Spleen (tissue), 11 donors: ENCODE measurements at regions not wholly inside any gene's neighbourhood (a gene's known extent, or its start where the extent isn't known, plus 50 kb on each side); places are given as distances from the start of the nearest gene placed in this dataset.

ENCODE experiments used
- DNase-seq: peaks from one replicate; pipeline ENCODE4 v3.0.0-alpha.2; 2020
- H3K27ac ChIP-seq, 8 donors: fragments of 200-600 bp; sonication (generic) in 7 of 8; 1 replicate in 4 of 8; 2 replicates in 4 of 8; pipeline versions ENCODE4 v1.5.0 to v1.8.0; 2016 to 2021; ENCODE audit warnings: inconsistent platforms in 4 of 8, mild to moderate bottlenecking in 4 of 8, moderate library complexity in 1 of 8
- H3K27me3 ChIP-seq, 7 donors: fragments of 200-600 bp; sonication (generic) in 6 of 7; replicated peaks in 1 of 7; 1 replicate in 4 of 7; 2 replicates in 3 of 7; pipeline versions ENCODE4 v1.5.0 to v1.8.0; 2016 to 2021; ENCODE audit warnings: inconsistent platforms in 3 of 7, mild to moderate bottlenecking in 1 of 7
- H3K36me3 ChIP-seq, 6 donors: fragments of 200-600 bp; sonication (generic) in 5 of 6; 1 replicate in 4 of 6; 2 replicates in 2 of 6; pipeline versions ENCODE4 v1.5.0 to v1.8.0; 2016 to 2021; ENCODE audit warnings: inconsistent platforms in 2 of 6
- H3K4me1 ChIP-seq, 6 donors: fragments of 200-600 bp; sonication (generic) in 5 of 6; 1 replicate in 3 of 6; 2 replicates in 3 of 6; pipeline versions ENCODE4 v1.5.0 to v1.8.0; 2016 to 2021; ENCODE audit warnings: inconsistent platforms in 3 of 6
- H3K4me3 ChIP-seq, 8 donors: fragments of 200-600 bp; sonication (generic) in 7 of 8; 1 replicate in 4 of 8; 2 replicates in 4 of 8; pipeline versions ENCODE4 v1.5.0 to v1.8.0; 2016 to 2021; ENCODE audit warnings: inconsistent platforms in 4 of 8, mild to moderate bottlenecking in 4 of 8, moderate library complexity in 2 of 8
- H3K9me3 ChIP-seq, 8 donors: fragments of 200-600 bp; sonication (generic) in 7 of 8; 1 replicate in 4 of 8; 2 replicates in 4 of 8; pipeline versions ENCODE4 v1.5.0 to v1.8.0; 2016 to 2021; ENCODE audit warnings: inconsistent platforms in 4 of 8
- CTCF ChIP-seq, 11 experiments: fragments of 200-600 bp in 7 of 11; fragments of 450-650 bp in 4 of 11; sonication (generic) in 4 of 11; IDR thresholded peaks in 8 of 11; conservative IDR thresholded peaks in 3 of 11; 1 replicate in 7 of 11; 2 replicates in 4 of 11; pipeline versions ENCODE4 v1.4.0 to v1.8.0; 2016 to 2021; ENCODE audit warnings: antibody characterized with exemption in 11 of 11, inconsistent platforms in 4 of 11, mild to moderate bottlenecking in 1 of 11
- POLR2A ChIP-seq, 3 donors: fragments of 450-650 bp; IDR thresholded peaks; one replicate each; pipeline ENCODE4 v1.5.1; 2017; ENCODE audit warnings: antibody characterized with exemption in 3 of 3, mild to moderate bottlenecking in 1 of 3
- POLR2AphosphoS5 ChIP-seq, 3 donors: sonication (generic); formaldehyde crosslinking; IDR thresholded peaks; one replicate each; pipeline ENCODE4 v1.5.1; 2017; ENCODE audit warnings: antibody characterized with exemption in 3 of 3
- WGBS, 5 donors: extraction: QIAGEN DNeasy Blood & Tissue Kit in 3 of 5; methylation state at CpG; one replicate each; pipeline versions ENCODE4 v1.1.5 to v1.1.7; 2013 to 2018; 5-methylcytosine and 5-hydroxymethylcytosine counted together
- intact Hi-C: fragments of 100-400 bp; cut with DNase I; formaldehyde crosslinking; loops from one replicate; pipeline ENCODE4 v1.15.0; 2023; ENCODE audit warnings: low total_unique reads
- donor health status: healthy with polysubstance abuse.
- donor health status: DM: no; HTN: no; CAD: no; lungs with moderate emphysema.
- donor health status: DM: no; HTN: no; CAD: no.
- donor health status: Bipolar disorder and iron deficiency.
- donor health status: healthy.
- donor health status: DM: no; HTN: no; CAD: no.
- donor health status: DM: yes; HTN: yes; CAD: no.

- TF ChIP-seq POLR2AphosphoS5 (IDR thresholded peaks at IDR 0.05), result no peak
- no peak for TF ChIP-seq POLR2A (IDR thresholded peaks at IDR 0.05)
- no peak for TF ChIP-seq CTCF (IDR thresholded peaks at IDR 0.05 in 8 of 11, conservative IDR thresholded peaks at IDR 0.05 in 3 of 11)
- Histone ChIP-seq H3K27ac (no peak overlapping the region), H3K9me3 (peaks cover 0 to 65% (median 50%) of the 10 kb centered on the region in 8 donors), H3K4me1 (no peaks in the 10 kb centered on the region), H3K4me3 (no peak overlapping the region), H3K36me3 (no peaks in the 10 kb centered on the region), H3K27me3 (no peaks in the 10 kb centered on the region)
- WGBS, 5 donors, result 56 to 87% (median 73%) methylated on average over 2 to 3 of the region's 3 CpGs
- no peak for DNase-seq
- intact Hi-C loops, result no loop called here
Observed at GRCh38 chr3:181510500-181510899, 201.2 kb upstream of the SOX2 start.

- Histone ChIP-seq H3K9me3 (peaks cover 0 to 4% (median 0%) of the 10 kb centered on the region in 8 donors), H3K36me3 (no peaks in the 10 kb centered on the region), H3K27me3 (no peaks in the 10 kb centered on the region), H3K27ac (no peak overlapping the region), H3K4me1 (no peaks in the 10 kb centered on the region), H3K4me3 (no peak overlapping the region)
- WGBS, 5 donors, result 71 to 83% (median 78%) methylated on average over 3 of the region's 3 CpGs
- intact Hi-C loops, result no loop called here
- no peak for TF ChIP-seq POLR2A (IDR thresholded peaks at IDR 0.05)
- DNase-seq, result no peak
Observed at GRCh38 chr3:181497358-181497757, 214.4 kb upstream of the SOX2 start.

GRCh38 chr3:181493423-181493822, 218.3 kb upstream of the SOX2 start:
- WGBS, 5 donors, result 59 to 79% (median 69%) methylated on average over 3 of the region's 3 CpGs
- H3K4me3 ChIP-seq, result no peak overlapping the region

GRCh38 chr3:181488536-181488935, 223.2 kb upstream of the SOX2 start:
- no peak for DNase-seq
- Histone ChIP-seq H3K27me3 (no peaks in the 10 kb centered on the region), H3K27ac (peak overlapping the region in 2 of 8 donors; percentile 56 to 68), H3K4me3 (no peak overlapping the region), H3K4me1 (no peaks in the 10 kb centered on the region), H3K9me3 (peaks cover 0 to 5% (median 0%) of the 10 kb centered on the region in 8 donors), H3K36me3 (no peaks in the 10 kb centered on the region)
- intact Hi-C loops, result no loop called here
- TF ChIP-seq CTCF (IDR thresholded peaks at IDR 0.05 in 8 of 11, conservative IDR thresholded peaks at IDR 0.05 in 3 of 11), result no peak
- TF ChIP-seq POLR2AphosphoS5 (IDR thresholded peaks at IDR 0.05), result no peak
- TF ChIP-seq POLR2A (IDR thresholded peaks at IDR 0.05), result no peak
- 88 to 98% (median 90%) methylated on average over 3 of the region's 3 CpGs for WGBS, 5 donors

More at GRCh38 chr3:181493423-181493822, 218.3 kb upstream of the SOX2 start:
- TF ChIP-seq POLR2AphosphoS5 (IDR thresholded peaks at IDR 0.05) (no peak), CTCF (IDR thresholded peaks at IDR 0.05 in 8 of 11, conservative IDR thresholded peaks at IDR 0.05 in 3 of 11) (no peak), POLR2A (IDR thresholded peaks at IDR 0.05) (no peak)
- Histone ChIP-seq H3K4me1 (no peaks in the 10 kb centered on the region), H3K27ac (no peak overlapping the region), H3K9me3 (peaks cover 0 to 5% (median 0%) of the 10 kb centered on the region in 8 donors), H3K27me3 (no peaks in the 10 kb centered on the region), H3K36me3 (no peaks in the 10 kb centered on the region)
- DNase-seq, result no peak
- intact Hi-C loops, result no loop called here
